HG02759 (cell line): ENCODE measurements at regions not wholly inside any gene's neighbourhood (a gene's known extent, or its start where the extent isn't known, plus 50 kb on each side); places are given as distances from the start of the nearest gene placed in this dataset.
"Not testable (repeated sequence)": the region's sequence is repeated elsewhere in the genome, so short reads cannot be mapped to it uniquely, and the experiment has no call there.

Experiments used
- ATAC-seq: cut with Tn5 transposase; IDR thresholded peaks from one replicate; pipeline ENCODE4 v1.9.1; 2021; ENCODE audit warnings: mild to moderate bottlenecking, moderate library complexity; ENCODE audit not compliant: unreplicated experiment

- ATAC-seq = no peak
Observed at GRCh38 chr3:163335429-163335828, 1742.9 kb downstream of the SI start.

- ATAC-seq = no peak
Observed at GRCh38 chr3:163328680-163329079, 1749.6 kb downstream of the SI start.

- ATAC-seq = no peak
Observed at GRCh38 chr3:163327086-163327485, 1751.2 kb downstream of the SI start.

- ATAC-seq = no peak
Observed at GRCh38 chr3:163315786-163316185, 1762.5 kb downstream of the SI start.

- no peak for ATAC-seq
Observed at GRCh38 chr3:163306405-163306804, 1771.9 kb downstream of the SI start.

- no peak for ATAC-seq
Observed at GRCh38 chr3:163273694-163274093, 1777.1 kb downstream of the OTOL1 start.

- ATAC-seq = no peak
Observed at GRCh38 chr3:163266731-163267130, 1770.1 kb downstream of the OTOL1 start.

GRCh38 chr3:163261618-163262017, 1765.0 kb downstream of the OTOL1 start:
- no peak for ATAC-seq

GRCh38 chr3:163261056-163261455, 1764.4 kb downstream of the OTOL1 start:
- ATAC-seq = no peak

GRCh38 chr3:163218336-163218735, 1721.7 kb downstream of the OTOL1 start:
- no peak for ATAC-seq

- no peak for ATAC-seq
Observed at GRCh38 chr3:163213838-163214237, 1717.2 kb downstream of the OTOL1 start.

- no peak for ATAC-seq
Observed at GRCh38 chr3:163196815-163197374, 1700.3 kb downstream of the OTOL1 start.

GRCh38 chr3:163196245-163196644, 1699.6 kb downstream of the OTOL1 start:
- ATAC-seq = no peak

GRCh38 chr3:163185721-163186350, 1689.2 kb downstream of the OTOL1 start:
- no peak for ATAC-seq

- ATAC-seq = no peak
Observed at GRCh38 chr3:163175970-163176369, 1679.4 kb downstream of the OTOL1 start.

GRCh38 chr3:163172513-163172912, 1675.9 kb downstream of the OTOL1 start:
- not testable (repeated sequence) for ATAC-seq

- no peak for ATAC-seq
Observed at GRCh38 chr3:163166197-163166596, 1669.6 kb downstream of the OTOL1 start.

GRCh38 chr3:163159306-163159705, 1662.7 kb downstream of the OTOL1 start:
- ATAC-seq = no peak

- ATAC-seq = no peak
Observed at GRCh38 chr3:163139600-163139999, 1643.0 kb downstream of the OTOL1 start.

GRCh38 chr3:163138258-163138657, 1641.7 kb downstream of the OTOL1 start:
- no peak for ATAC-seq

- ATAC-seq = no peak
Observed at GRCh38 chr3:163132111-163132510, 1635.5 kb downstream of the OTOL1 start.

GRCh38 chr3:163129287-163129686, 1632.7 kb downstream of the OTOL1 start:
- ATAC-seq = no peak

GRCh38 chr3:163126115-163126514, 1629.5 kb downstream of the OTOL1 start:
- no peak for ATAC-seq
